PC-9 (cell line): ENCODE measurements at regions not wholly inside any gene's neighbourhood (a gene's known extent, or its start where the extent isn't known, plus 50 kb on each side); places are given as distances from the start of the nearest gene placed in this dataset.

ENCODE experiments used
- BruUV-seq: library from RNA; stranded (reverse); fragments of 400-500 nt; replicated peaks from 2 replicates; lab custom pipeline; 2021; lab: Mats Ljungman, UMichigan
- CTCF ChIA-PET: fragments of 300-600 bp; sonication (Branson Sonifier 250); formaldehyde crosslinking; loops from one replicate; lab custom pipeline; 2022; ENCODE audit warnings: antibody characterized with exemption; lab: Charles Lee
- POLR2A ChIA-PET: fragments of 300-600 bp; sonication (Branson Sonifier 250); formaldehyde crosslinking; loops from one replicate; lab custom pipeline; 2022; ENCODE audit warnings: antibody characterized with exemption; ENCODE audit not compliant: unreplicated experiment; lab: Charles Lee
- DNase-seq, 2 experiments: peaks; one replicate each; pipeline versions ENCODE4 v3.0.0 to v3.0.0-alpha.2; 2015 to 2022; ENCODE audit warnings: mixed read lengths in 1 of 2
- H2AFZ ChIP-seq: fragments of 200-600 bp; sonication (generic); 2 replicates; pipeline ENCODE4 v1.8.1; 2017; ENCODE audit warnings: antibody characterized with exemption
- H3F3A ChIP-seq: fragments of 200-600 bp; sonication (generic); 2 replicates; pipeline ENCODE4 v1.8.1; 2017; ENCODE audit warnings: antibody characterized with exemption, mild to moderate bottlenecking, low read depth; ENCODE audit not compliant: insufficient read depth
- H3K27ac ChIP-seq: fragments of 200-600 bp; sonication (generic); 2 replicates; pipeline ENCODE4 v1.6.1; 2016; ENCODE audit warnings: mixed run types
- H3K27me3 ChIP-seq: fragments of 200-600 bp; sonication (generic); 2 replicates; pipeline ENCODE4 v1.6.1; 2016; ENCODE audit warnings: low read depth, mixed run types; ENCODE audit not compliant: insufficient read depth
- H3K36me3 ChIP-seq: fragments of 200-600 bp; sonication (generic); 2 replicates; pipeline ENCODE4 v1.6.1; 2016; ENCODE audit warnings: low read depth, mixed run types
- H3K4me1 ChIP-seq: fragments of 200-600 bp; sonication (generic); replicated peaks from 2 replicates; pipeline ENCODE4 v1.6.1; 2016; ENCODE audit warnings: mixed run types; ENCODE audit not compliant: insufficient read depth
- H3K4me2 ChIP-seq: fragments of 200-600 bp; sonication (generic); 2 replicates; pipeline ENCODE4 v1.6.1; 2017; ENCODE audit warnings: mixed run types
- H3K4me3 ChIP-seq: fragments of 200-600 bp; sonication (generic); 2 replicates; pipeline ENCODE4 v1.6.1; 2016; ENCODE audit warnings: mixed run types
- H3K79me2 ChIP-seq: fragments of 200-600 bp; sonication (generic); 2 replicates; pipeline ENCODE4 v1.6.1; 2017; ENCODE audit warnings: low read depth, mixed run types
- H3K9me2 ChIP-seq: fragments of 200-600 bp; sonication (generic); 2 replicates; pipeline ENCODE4 v1.8.1; 2017; ENCODE audit warnings: mild to moderate bottlenecking; ENCODE audit not compliant: insufficient read depth
- H3K9me3 ChIP-seq: fragments of 200-600 bp; sonication (generic); 2 replicates; pipeline ENCODE4 v1.8.1; 2016; ENCODE audit warnings: low read depth; ENCODE audit not compliant: insufficient read depth
- H4K20me1 ChIP-seq: fragments of 200-600 bp; sonication (generic); 2 replicates; pipeline ENCODE4 v1.8.1; 2017; ENCODE audit not compliant: insufficient read depth
- CTCF ChIP-seq: fragments of 200-600 bp; sonication (generic); conservative IDR thresholded peaks from 2 replicates; pipeline ENCODE4 v1.6.1; 2017; ENCODE audit warnings: mixed run types, antibody characterized with exemption, mild to moderate bottlenecking, moderate library complexity
- EZH2 ChIP-seq: fragments of 200-600 bp; sonication (generic); IDR thresholded peaks from 2 replicates; pipeline ENCODE4 v1.8.0; 2017; ENCODE audit warnings: antibody characterized with exemption, low read depth
- intact Hi-C: fragments of 100-400 bp; cut with micrococcal nuclease; formaldehyde crosslinking; loops from one replicate; pipeline ENCODE4 v1.10.0; 2022; ENCODE audit not compliant: unreplicated experiment

DNA sequence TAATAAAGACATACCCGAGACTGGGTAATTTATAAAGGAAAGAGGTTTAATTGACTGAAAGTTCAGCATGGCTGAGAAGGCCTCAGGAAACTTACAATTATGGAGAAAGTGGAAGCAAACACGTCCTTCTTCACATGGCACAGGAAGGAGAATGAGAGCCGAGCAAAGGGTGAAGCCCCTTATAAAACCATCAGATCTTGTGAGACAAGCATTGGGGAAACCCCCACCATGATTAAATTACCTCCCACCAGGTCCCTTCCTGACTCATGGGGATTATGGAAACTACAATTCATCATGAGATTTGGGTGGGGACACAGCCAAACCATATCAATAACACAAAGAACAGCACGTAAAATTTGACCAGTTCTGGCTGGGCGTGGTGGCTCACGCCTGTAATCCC, 85.6 kb upstream of the ATF7IP start:
- Histone ChIP-seq H3F3A (no peaks in the 10 kb centered on the region; the same call in 1 of the 2 replicates), H3K79me2 (no peaks in the 10 kb centered on the region), H3K36me3 (no peaks in the 10 kb centered on the region), H3K9me2 (no peaks in the 10 kb centered on the region), H3K4me2 (no peak overlapping the region), H4K20me1 (no peaks in the 10 kb centered on the region), H2AFZ (no peak overlapping the region), H3K4me3 (no peak overlapping the region), H3K27ac (no peak overlapping the region), H3K27me3 (no peaks in the 10 kb centered on the region), H3K9me3 (no peaks in the 10 kb centered on the region; the same call in 1 of the 2 replicates), H3K4me1 (no peaks in the 10 kb centered on the region)
- intact Hi-C loops: no loop called here
- no peak for DNase-seq
- no TSS peak for BruUV-seq
- POLR2A ChIA-PET: no interaction called here
- CTCF ChIA-PET: no interaction called here
- TF ChIP-seq CTCF (no peak), EZH2 (no peak)

- no TSS peak for BruUV-seq
- H3K9me2 ChIP-seq: no peaks in the 10 kb centered on the region
- CTCF ChIA-PET: no interaction called here
Measured at GRCh38 chr12:14280921-14281320, 84.6 kb upstream of the ATF7IP start.

DNA sequence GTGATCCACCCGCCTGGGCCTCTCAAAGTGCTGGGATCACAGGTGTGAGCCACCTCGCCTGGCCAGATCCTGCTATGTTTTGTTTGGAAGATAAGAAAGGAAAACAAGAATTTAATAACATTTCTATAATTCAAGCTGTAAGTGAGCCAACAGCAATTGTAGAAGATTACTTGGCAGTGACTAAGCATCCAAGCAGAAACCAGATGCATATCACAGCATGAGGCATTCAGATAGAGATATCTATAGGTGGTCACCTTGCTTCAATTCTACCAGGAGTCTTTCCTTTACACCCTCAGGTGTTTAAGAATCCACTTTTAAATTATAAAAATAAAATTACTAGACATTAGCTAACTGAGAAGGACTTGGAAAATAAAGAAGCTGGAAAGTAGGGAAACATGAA, 83.9 kb upstream of the ATF7IP start:
- H3F3A ChIP-seq: no peaks in the 10 kb centered on the region; the same call in 1 of the 2 replicates
- no peak for DNase-seq
- H4K20me1 ChIP-seq: no peaks in the 10 kb centered on the region
- POLR2A ChIA-PET: no interaction called here
- H3K79me2 ChIP-seq: no peaks in the 10 kb centered on the region
- no peak overlapping the region for H3K4me3 ChIP-seq
- no TSS peak for BruUV-seq
- H3K4me2 ChIP-seq: no peak overlapping the region
- CTCF ChIA-PET: no interaction called here
- no peak overlapping the region for H3K27ac ChIP-seq
- no peak overlapping the region for H2AFZ ChIP-seq
- intact Hi-C loops: no loop called here
- no peaks in the 10 kb centered on the region for H3K4me1 ChIP-seq
- TF ChIP-seq CTCF (no peak), EZH2 (no peak)
- no peaks in the 10 kb centered on the region for H3K9me2 ChIP-seq
- no peaks in the 10 kb centered on the region for H3K27me3 ChIP-seq
- H3K9me3 ChIP-seq: no peaks in the 10 kb centered on the region; the same call in 1 of the 2 replicates
- H3K36me3 ChIP-seq: no peaks in the 10 kb centered on the region

More at GRCh38 chr12:14280921-14281320, 84.6 kb upstream of the ATF7IP start:
- Histone ChIP-seq H3K36me3 (no peaks in the 10 kb centered on the region), H3K79me2 (no peaks in the 10 kb centered on the region), H3K27ac (no peak overlapping the region), H2AFZ (no peak overlapping the region), H3K27me3 (no peaks in the 10 kb centered on the region), H4K20me1 (no peaks in the 10 kb centered on the region), H3K9me3 (no peaks in the 10 kb centered on the region; the same call in 1 of the 2 replicates), H3F3A (no peaks in the 10 kb centered on the region; the same call in 1 of the 2 replicates), H3K4me1 (no peaks in the 10 kb centered on the region), H3K4me2 (no peak overlapping the region), H3K4me3 (no peak overlapping the region)
- intact Hi-C loops: no loop called here
- POLR2A ChIA-PET: no interaction called here
- no peak for TF ChIP-seq CTCF
- no peak for DNase-seq
